Right lobe of liver (tissue), 6 donors: ENCODE measurements at regions not wholly inside any gene's neighbourhood (a gene's known extent, or its start where the extent isn't known, plus 50 kb on each side); places are given as distances from the start of the nearest gene placed in this dataset.

Source experiments
- ATAC-seq, 4 donors: fragments of 200-7000 bp; cut with Tn5 transposase; one replicate each; pipeline ENCODE4 v1.9.1; 2020; ENCODE audit warnings: mild to moderate bottlenecking in 4 of 4, moderate library complexity in 4 of 4
- DNase-seq, 3 donors: peaks; one replicate each; pipeline ENCODE4 v3.0.0-alpha.2; 2020
- H3K27ac ChIP-seq, 3 donors: fragments of 200-600 bp; one replicate each; pipeline ENCODE4 v1.8.0; 2022
- H3K27me3 ChIP-seq, 2 donors: fragments of 200-600 bp; one replicate each; pipeline ENCODE4 v1.8.0; 2022
- H3K36me3 ChIP-seq, 4 donors: fragments of 200-600 bp; sonication (generic) in 1 of 4; one replicate each; pipeline versions ENCODE4 v1.5.1 to v1.8.0; 2017 to 2022; ENCODE audit warnings: control low read depth in 1 of 4
- H3K4me1 ChIP-seq, 4 donors: fragments of 200-600 bp; sonication (generic) in 1 of 4; one replicate each; pipeline versions ENCODE4 v1.5.1 to v1.8.0; 2017 to 2022; ENCODE audit warnings: control low read depth in 1 of 4
- H3K4me3 ChIP-seq, 3 donors: fragments of 200-600 bp; one replicate each; pipeline ENCODE4 v1.8.0; 2022
- H3K9me3 ChIP-seq, 4 donors: fragments of 200-600 bp; sonication (generic) in 1 of 4; one replicate each; pipeline versions ENCODE4 v1.5.1 to v1.8.0; 2017 to 2022; ENCODE audit warnings: control low read depth in 1 of 4
- POLR2A ChIP-seq: fragments of 450-650 bp; IDR thresholded peaks from one replicate; pipeline ENCODE4 v1.6.1; 2017; ENCODE audit warnings: antibody characterized with exemption, mild to moderate bottlenecking
- WGBS: methylation state at CpG from one replicate; pipeline ENCODE4 v1.1.6; 2018; ENCODE audit warnings: low coverage, low lambda C conversion rate; ENCODE audit not compliant: insufficient coverage; ENCODE audit errors: missing lambda C conversion rate; 5-methylcytosine and 5-hydroxymethylcytosine counted together
- intact Hi-C, 2 donors: fragments of 100-400 bp; cut with DNase I; formaldehyde crosslinking; loops; one replicate each; pipeline versions ENCODE4 v1.11.2 to v1.14.1; 2022
- TF ChIP-seq, protein P1 (sequence below), 4 donors: fragments of 200-600 bp in 3 of 4; fragments of 450-650 bp in 1 of 4; IDR thresholded peaks; one replicate each; pipeline versions ENCODE4 v1.5.1 to v1.8.0; 2016 to 2022; ENCODE audit warnings: antibody characterized with exemption in 4 of 4, mild to moderate bottlenecking in 2 of 4
- donor health status: DM: no; HTN: yes; CAD: no.
- donor health status: DM: no; HTN: no; CAD: no.
- donor health status: DM: no; HTN: no; CAD: no.
- donor health status: DM: no; HTN: yes; CAD: no.
- donor health status: DM: no; HTN: yes; CAD: no.

DNA sequence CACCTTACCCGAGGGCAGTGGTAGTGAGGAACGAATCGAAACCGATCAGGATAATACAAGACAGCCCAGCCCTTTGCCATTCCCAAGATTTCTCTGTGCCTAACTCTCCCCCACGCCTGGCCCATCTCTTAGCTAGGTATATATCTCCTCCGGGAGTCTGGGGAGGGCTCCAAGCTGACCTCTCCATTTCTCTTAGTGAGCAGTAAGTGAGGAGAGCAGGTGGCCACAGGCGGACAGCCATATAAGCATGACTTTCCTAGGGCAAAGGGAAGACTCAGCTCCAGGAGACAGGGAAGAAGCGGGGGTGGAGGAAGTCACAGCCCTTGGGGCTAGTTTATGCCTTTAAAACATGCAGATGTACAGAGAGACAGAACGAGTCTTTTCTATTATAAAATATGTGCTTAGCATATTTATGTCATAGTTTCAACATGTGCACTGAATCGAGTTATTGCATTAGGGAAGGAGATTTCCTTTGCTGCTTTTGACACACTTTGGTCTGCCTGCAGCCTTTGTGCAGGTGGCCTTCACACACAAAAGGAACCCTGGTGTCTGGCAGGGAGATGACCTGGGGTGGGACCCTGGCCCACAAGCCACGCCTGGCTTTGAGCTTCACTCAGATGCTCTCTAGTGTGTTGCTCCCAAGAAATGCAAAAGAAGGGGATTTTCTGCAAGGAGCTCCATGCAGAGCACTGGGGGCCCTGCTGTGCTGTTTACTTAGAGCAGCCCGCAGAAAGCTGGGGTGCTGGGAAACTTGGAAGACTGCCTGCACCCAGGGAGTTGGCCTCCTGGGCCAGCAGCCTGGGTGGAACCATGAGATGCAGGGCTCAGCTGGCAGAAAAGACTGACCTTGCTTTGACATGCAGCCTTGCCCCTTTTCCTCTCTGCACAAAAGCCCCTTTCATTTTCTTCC, 613.3 kb downstream of the BCOR start:
- Histone ChIP-seq H3K27ac (no peak overlapping the region), H3K36me3 (no peaks in the 10 kb centered on the region), H3K4me3 (no peak overlapping the region), H3K4me1 (no peaks in the 10 kb centered on the region), H3K9me3 (no peaks in the 10 kb centered on the region), H3K27me3 (no peaks in the 10 kb centered on the region)
- intact Hi-C loops: no loop called here
- ATAC-seq (no peak), DNase-seq (no peak)
- 50% methylated on average over 6 of the region's 12 CpGs for WGBS
- TF ChIP-seq POLR2A: no peak
- TF ChIP-seq, protein P1, sequence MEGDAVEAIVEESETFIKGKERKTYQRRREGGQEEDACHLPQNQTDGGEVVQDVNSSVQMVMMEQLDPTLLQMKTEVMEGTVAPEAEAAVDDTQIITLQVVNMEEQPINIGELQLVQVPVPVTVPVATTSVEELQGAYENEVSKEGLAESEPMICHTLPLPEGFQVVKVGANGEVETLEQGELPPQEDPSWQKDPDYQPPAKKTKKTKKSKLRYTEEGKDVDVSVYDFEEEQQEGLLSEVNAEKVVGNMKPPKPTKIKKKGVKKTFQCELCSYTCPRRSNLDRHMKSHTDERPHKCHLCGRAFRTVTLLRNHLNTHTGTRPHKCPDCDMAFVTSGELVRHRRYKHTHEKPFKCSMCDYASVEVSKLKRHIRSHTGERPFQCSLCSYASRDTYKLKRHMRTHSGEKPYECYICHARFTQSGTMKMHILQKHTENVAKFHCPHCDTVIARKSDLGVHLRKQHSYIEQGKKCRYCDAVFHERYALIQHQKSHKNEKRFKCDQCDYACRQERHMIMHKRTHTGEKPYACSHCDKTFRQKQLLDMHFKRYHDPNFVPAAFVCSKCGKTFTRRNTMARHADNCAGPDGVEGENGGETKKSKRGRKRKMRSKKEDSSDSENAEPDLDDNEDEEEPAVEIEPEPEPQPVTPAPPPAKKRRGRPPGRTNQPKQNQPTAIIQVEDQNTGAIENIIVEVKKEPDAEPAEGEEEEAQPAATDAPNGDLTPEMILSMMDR (IDR thresholded peaks at IDR 0.05): no peak

DNA sequence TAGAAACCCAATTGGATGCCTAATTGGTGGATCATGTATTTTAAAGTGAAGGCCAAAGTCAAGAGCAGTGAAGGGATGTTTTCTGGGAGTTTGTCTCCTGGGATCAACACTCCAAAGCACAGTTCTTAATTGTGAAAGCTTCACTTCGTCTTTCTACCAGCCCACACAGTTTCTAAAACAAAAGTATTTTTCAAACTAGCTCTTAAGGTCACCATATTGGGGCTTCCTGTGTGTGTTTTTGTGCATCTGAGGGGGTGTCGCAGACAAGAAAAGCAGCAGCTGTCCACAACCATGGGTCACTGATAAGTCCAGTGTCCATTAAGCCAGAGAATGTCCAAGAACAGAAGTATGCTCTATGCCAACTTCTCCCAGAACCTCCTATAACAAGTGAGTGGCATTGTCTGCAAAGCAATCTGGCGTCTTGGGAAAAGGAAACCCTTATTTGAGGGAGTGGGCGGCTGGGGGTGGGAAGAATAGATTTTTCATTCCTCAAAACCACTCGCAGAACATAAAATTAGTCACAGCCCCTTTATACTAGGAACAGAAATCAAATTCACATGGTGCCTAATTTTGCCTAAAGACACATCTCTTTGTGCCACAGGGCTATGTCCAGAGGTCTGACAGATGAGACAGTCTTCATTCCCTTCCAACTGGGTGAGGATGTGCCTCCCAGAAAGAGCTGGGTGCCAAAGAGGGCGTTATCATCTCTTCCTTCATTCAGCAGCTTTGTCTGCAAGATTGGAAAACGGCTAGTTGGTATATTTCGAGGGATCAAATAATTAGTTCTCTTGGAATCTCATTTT, 610.4 kb downstream of the BCOR start:
- Histone ChIP-seq H3K27me3 (no peaks in the 10 kb centered on the region), H3K4me1 (peaks cover 0 to 5% (median 0%) of the 10 kb centered on the region in 4 donors), H3K36me3 (no peaks in the 10 kb centered on the region), H3K27ac (no peak overlapping the region), H3K9me3 (no peaks in the 10 kb centered on the region), H3K4me3 (no peak overlapping the region)
- ATAC-seq (no peak), DNase-seq (no peak)
- TF ChIP-seq, protein P1 (IDR thresholded peaks at IDR 0.05): no peak
- TF ChIP-seq POLR2A: no peak
- intact Hi-C loops: no loop called here
- WGBS: 32% methylated on average over 8 of the region's 8 CpGs

DNA sequence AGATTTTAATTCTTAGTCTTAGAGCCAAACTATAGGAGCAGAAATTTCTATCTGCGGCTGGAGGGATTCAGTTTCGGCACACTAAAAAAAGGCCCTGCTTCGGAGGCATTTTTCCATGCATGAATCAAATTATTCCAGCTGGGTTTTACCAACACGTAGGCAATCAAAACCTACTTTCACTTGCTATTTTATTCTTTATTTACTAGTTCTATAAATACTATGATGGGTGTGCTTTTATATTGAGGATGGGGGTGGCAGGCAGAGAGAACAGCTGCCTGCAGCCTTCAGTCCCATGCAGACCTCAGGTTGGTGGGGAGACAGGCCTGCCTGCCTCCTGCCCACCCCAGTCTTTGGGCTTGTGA, 609.8 kb downstream of the BCOR start:
- ATAC-seq (no peak), DNase-seq (no peak)
- no peak overlapping the region for H3K27ac ChIP-seq
- intact Hi-C loops: no loop called here
- WGBS: 57% methylated on average over 4 of the region's 4 CpGs
- TF ChIP-seq POLR2A: no peak
- TF ChIP-seq, protein P1 (IDR thresholded peaks at IDR 0.05): no peak
- H3K27me3 ChIP-seq: no peaks in the 10 kb centered on the region
- no peaks in the 10 kb centered on the region for H3K36me3 ChIP-seq
- H3K4me3 ChIP-seq: no peak overlapping the region
- H3K9me3 ChIP-seq: no peaks in the 10 kb centered on the region
- H3K4me1 ChIP-seq: peaks cover 0 to 9% (median 0%) of the 10 kb centered on the region in 4 donors

DNA sequence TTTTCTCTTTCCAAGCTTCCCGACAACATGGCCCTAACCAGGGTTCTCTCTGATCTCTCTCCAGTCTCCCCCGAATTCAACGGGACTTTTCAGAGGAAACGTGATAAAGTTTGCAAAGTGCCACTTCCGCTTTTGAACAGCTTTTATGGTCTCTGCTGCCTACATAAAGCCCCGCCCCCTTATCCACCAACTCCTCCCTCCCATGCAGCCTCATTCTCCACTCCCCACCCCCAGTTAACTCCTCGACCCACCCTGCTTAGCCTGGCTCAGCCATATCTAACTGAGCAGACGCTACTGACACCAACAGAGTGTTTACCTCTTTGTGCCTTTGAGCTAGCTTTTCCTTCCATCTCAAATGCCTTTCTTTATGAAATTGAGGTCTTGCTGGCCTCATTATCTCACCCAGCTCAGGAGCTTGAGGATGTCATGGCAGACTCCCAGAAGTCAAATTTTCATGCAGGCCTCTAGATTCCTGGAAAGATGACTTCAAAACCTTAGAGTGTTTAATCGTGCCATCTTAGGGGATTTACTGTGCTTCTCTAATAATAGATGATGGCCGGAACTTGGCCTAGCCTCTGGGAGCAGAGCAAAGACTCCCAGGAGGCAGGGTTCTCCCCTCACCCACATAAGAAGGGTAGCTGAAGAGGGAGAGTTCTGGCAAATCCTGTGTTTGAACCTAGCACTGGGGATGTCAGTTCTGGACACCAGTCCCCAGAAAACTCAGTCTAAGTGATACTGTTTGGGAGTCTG, 606.0 kb downstream of the BCOR start:
- Histone ChIP-seq H3K27me3 (no peaks in the 10 kb centered on the region), H3K36me3 (no peaks in the 10 kb centered on the region), H3K9me3 (no peaks in the 10 kb centered on the region), H3K4me1 (peaks cover 0 to 11% (median 0%) of the 10 kb centered on the region in 4 donors), H3K4me3 (no peak overlapping the region), H3K27ac (peak overlapping the region in 1 of 3 donors; percentile 62)
- WGBS: 47% methylated on average over 10 of the region's 10 CpGs
- ATAC-seq (no peak), DNase-seq (no peak)
- TF ChIP-seq, protein P1 (IDR thresholded peaks at IDR 0.05): no peak
- no peak for TF ChIP-seq POLR2A
- intact Hi-C loops: no loop called here
